CD8-positive, alpha-beta memory T cell (primary cell): ENCODE measurements at regions not wholly inside any gene's neighbourhood (a gene's known extent, or its start where the extent isn't known, plus 50 kb on each side); places are given as distances from the start of the nearest gene placed in this dataset.

Experiments used
- CTCF ChIA-PET: fragments of 350-600 bp; sonication (Branson Sonifier 250); formaldehyde crosslinking; loops from one replicate; lab custom pipeline; 2021; ENCODE audit warnings: antibody characterized with exemption; lab: Charles Lee
- POLR2A ChIA-PET: fragments of 350-600 bp; sonication (Branson Sonifier 250); formaldehyde crosslinking; loops from one replicate; lab custom pipeline; 2021; ENCODE audit warnings: antibody characterized with exemption; lab: Charles Lee
- DNase-seq, 5 donors: peaks; one replicate each; pipeline versions ENCODE4 v3.0.0 to v3.0.0-alpha.2; 2020 to 2022; ENCODE audit warnings: mixed read lengths in 1 of 5
- H3K27ac ChIP-seq: one replicate; pipeline ENCODE4 v1.7.0; 2013; ENCODE audit warnings: low read depth, mild to moderate bottlenecking, low read length, moderate library complexity
- H3K27me3 ChIP-seq: 2 replicates; pipeline ENCODE4 v1.7.0; 2013; ENCODE audit warnings: low read length, mild to moderate bottlenecking; ENCODE audit not compliant: insufficient read depth, poor library complexity, severe bottlenecking
- H3K36me3 ChIP-seq: 2 replicates; pipeline ENCODE4 v1.7.0; 2013; ENCODE audit warnings: mild to moderate bottlenecking, low read length, moderate library complexity; ENCODE audit not compliant: insufficient read depth
- H3K4me1 ChIP-seq: 2 replicates; pipeline ENCODE4 v1.7.0; 2013; ENCODE audit warnings: mild to moderate bottlenecking, low read length, moderate library complexity; ENCODE audit not compliant: insufficient read depth
- H3K4me3 ChIP-seq: 2 replicates; pipeline ENCODE4 v1.7.0; 2013; ENCODE audit warnings: mild to moderate bottlenecking, low read length
- H3K9me3 ChIP-seq: 2 replicates; pipeline ENCODE4 v1.7.0; 2013; ENCODE audit warnings: mild to moderate bottlenecking, low read length
- H3K27ac Mint-ChIP-seq, 8 donors: one replicate each; pipeline ENCODE4 v1.8.0; 2020 to 2021; ENCODE audit warnings: mixed read lengths in 8 of 8, mild to moderate bottlenecking in 6 of 8, inconsistent platforms in 3 of 8, moderate library complexity in 3 of 8
- H3K27me3 Mint-ChIP-seq, 2 donors: one replicate each; pipeline ENCODE4 v1.8.0; 2020 to 2021; ENCODE audit warnings: mixed read lengths in 2 of 2, mild to moderate bottlenecking in 1 of 2, moderate library complexity in 1 of 2
- H3K36me3 Mint-ChIP-seq, 3 donors: one replicate each; pipeline ENCODE4 v1.8.0; 2020 to 2021; ENCODE audit warnings: mixed read lengths in 3 of 3, inconsistent platforms in 1 of 3, mild to moderate bottlenecking in 1 of 3
- H3K4me1 Mint-ChIP-seq, 3 donors: one replicate each; pipeline ENCODE4 v1.8.0; 2020 to 2021; ENCODE audit warnings: mixed read lengths in 3 of 3, inconsistent platforms in 1 of 3, mild to moderate bottlenecking in 1 of 3
- H3K4me3 Mint-ChIP-seq, 7 donors: one replicate each; pipeline ENCODE4 v1.8.0; 2020 to 2021; ENCODE audit warnings: mixed read lengths in 7 of 7, mild to moderate bottlenecking in 6 of 7, moderate library complexity in 4 of 7, inconsistent platforms in 2 of 7
- H3K9me3 Mint-ChIP-seq, 5 donors: one replicate each; pipeline ENCODE4 v1.8.0; 2020 to 2022; ENCODE audit warnings: mixed read lengths in 5 of 5, mild to moderate bottlenecking in 3 of 5, moderate library complexity in 2 of 5, inconsistent platforms in 1 of 5

DNA sequence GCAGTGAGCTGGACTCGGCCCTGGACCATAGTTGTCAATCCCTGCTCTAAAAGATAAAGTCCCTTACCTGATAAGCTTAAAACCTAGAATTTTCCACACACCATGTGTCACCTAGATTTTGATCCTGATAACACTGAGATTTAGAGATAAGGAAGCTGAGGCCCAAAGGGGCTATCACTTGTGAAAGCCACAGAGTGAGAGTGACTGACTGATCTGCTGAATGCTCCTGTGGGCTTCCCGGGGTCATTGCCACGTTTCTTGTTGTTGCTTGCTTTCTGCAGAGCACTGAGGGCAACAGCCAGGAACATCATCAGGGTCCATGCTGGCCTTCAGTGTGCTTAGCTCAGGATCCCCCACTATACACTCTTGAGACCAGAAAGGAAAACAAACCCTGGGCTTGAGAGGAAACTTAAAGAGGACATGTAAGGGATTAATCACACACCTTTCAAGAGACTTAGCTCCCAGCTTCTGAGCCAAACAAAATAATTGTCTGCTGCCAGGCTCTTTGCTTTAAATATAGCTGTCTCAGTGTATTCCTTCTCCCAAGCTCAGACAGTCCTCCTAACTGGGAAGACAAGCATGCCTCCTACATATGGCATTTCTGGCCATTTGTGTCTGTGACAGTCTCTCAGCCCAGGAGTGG lies 82.6 kb upstream of the ARHGAP5 start:
- ChIA-PET CTCF (no interaction called here), POLR2A (no interaction called here)
- peaks cover 2 to 20% of the 10 kb centered on the region in 2 donors for H3K27me3 Mint-ChIP-seq

GRCh38 chr14:32003585-32003984 lies 73.5 kb upstream of the ARHGAP5 start:
- peaks cover 6 to 27% of the 10 kb centered on the region in 2 donors for H3K27me3 Mint-ChIP-seq
- DNase-seq: no peak
- no peak overlapping the region for H3K4me3 ChIP-seq

More for the DNA sequence above, 82.6 kb upstream of the ARHGAP5 start:
- no peak overlapping the region for H3K4me3 Mint-ChIP-seq
- H3K9me3 ChIP-seq: no peaks in the 10 kb centered on the region
- no peaks in the 10 kb centered on the region for H3K9me3 Mint-ChIP-seq
- H3K4me3 ChIP-seq: no peak overlapping the region
- no peaks in the 10 kb centered on the region for H3K4me1 Mint-ChIP-seq
- no peak overlapping the region for H3K27ac ChIP-seq
- H3K27ac Mint-ChIP-seq: no peak overlapping the region
- H3K27me3 ChIP-seq: no peaks in the 10 kb centered on the region
- H3K36me3 ChIP-seq: no peaks in the 10 kb centered on the region
- no peak for DNase-seq
- no peaks in the 10 kb centered on the region for H3K36me3 Mint-ChIP-seq
- no peaks in the 10 kb centered on the region for H3K4me1 ChIP-seq

DNA sequence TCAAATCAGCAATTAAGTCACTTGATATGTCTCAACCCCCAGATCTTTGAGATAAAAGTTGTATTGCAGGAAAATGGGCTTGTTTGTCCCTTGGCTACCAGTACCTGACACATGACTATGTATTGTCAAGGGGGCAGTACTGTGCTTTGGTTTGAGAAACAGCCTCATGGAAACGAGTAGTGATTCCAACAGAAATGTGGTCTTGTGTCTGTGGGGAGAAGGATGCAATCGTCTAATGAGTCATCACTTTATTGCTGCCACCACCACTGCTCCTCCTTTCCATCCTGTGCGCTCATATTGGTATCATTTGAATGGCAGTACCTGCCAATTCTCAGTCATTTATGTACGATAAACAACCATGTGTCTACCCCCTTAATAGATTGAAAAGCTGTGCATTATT lies 72.8 kb upstream of the ARHGAP5 start:
- Mint-ChIP-seq H3K36me3 (no peaks in the 10 kb centered on the region), H3K4me1 (no peaks in the 10 kb centered on the region), H3K27ac (no peak overlapping the region), H3K4me3 (no peak overlapping the region), H3K27me3 (peaks cover 6 to 27% of the 10 kb centered on the region in 2 donors), H3K9me3 (peaks cover 0 to 4% (median 0%) of the 10 kb centered on the region in 5 donors)
- no peaks in the 10 kb centered on the region for H3K9me3 ChIP-seq
- H3K4me3 ChIP-seq: no peak overlapping the region
- H3K27me3 ChIP-seq: no peaks in the 10 kb centered on the region
- H3K27ac ChIP-seq: no peak overlapping the region
- ChIA-PET POLR2A (no interaction called here), CTCF (no interaction called here)
- no peaks in the 10 kb centered on the region for H3K36me3 ChIP-seq
- DNase-seq: no peak
- H3K4me1 ChIP-seq: no peaks in the 10 kb centered on the region

More at GRCh38 chr14:32003585-32003984, 73.5 kb upstream of the ARHGAP5 start:
- no peak overlapping the region for H3K27ac ChIP-seq
- H3K36me3 ChIP-seq: no peaks in the 10 kb centered on the region
- POLR2A ChIA-PET: no interaction called here
- no peak overlapping the region for H3K4me3 Mint-ChIP-seq
- no peak overlapping the region for H3K27ac Mint-ChIP-seq
- CTCF ChIA-PET: no interaction called here
- H3K36me3 Mint-ChIP-seq: no peaks in the 10 kb centered on the region
- no peaks in the 10 kb centered on the region for H3K4me1 ChIP-seq
- no peaks in the 10 kb centered on the region for H3K4me1 Mint-ChIP-seq
- peaks cover 0 to 4% (median 0%) of the 10 kb centered on the region in 5 donors for H3K9me3 Mint-ChIP-seq
- H3K27me3 ChIP-seq: no peaks in the 10 kb centered on the region
- H3K9me3 ChIP-seq: no peaks in the 10 kb centered on the region

GRCh38 chr14:32005628-32006027 lies 71.5 kb upstream of the ARHGAP5 start:
- CTCF ChIA-PET: no interaction called here
- Histone ChIP-seq H3K4me1 (no peaks in the 10 kb centered on the region), H3K36me3 (no peaks in the 10 kb centered on the region), H3K9me3 (no peaks in the 10 kb centered on the region), H3K27ac (no peak overlapping the region), H3K27me3 (no peaks in the 10 kb centered on the region), H3K4me3 (no peak overlapping the region)
- H3K4me3 Mint-ChIP-seq: no peak overlapping the region
- POLR2A ChIA-PET: no interaction called here
- H3K9me3 Mint-ChIP-seq: peaks cover 0 to 4% (median 0%) of the 10 kb centered on the region in 5 donors
- no peaks in the 10 kb centered on the region for H3K36me3 Mint-ChIP-seq
- peaks cover 12 to 26% of the 10 kb centered on the region in 2 donors for H3K27me3 Mint-ChIP-seq
- DNase-seq: no peak
- H3K4me1 Mint-ChIP-seq: no peaks in the 10 kb centered on the region
- no peak overlapping the region for H3K27ac Mint-ChIP-seq

GRCh38 chr14:32006263-32007110 lies 70.6 kb upstream of the ARHGAP5 start:
- no peak overlapping the region for H3K4me3 ChIP-seq
- ChIA-PET POLR2A (no interaction called here), CTCF (no interaction called here)
- Mint-ChIP-seq H3K4me1 (no peaks in the 10 kb centered on the region), H3K36me3 (no peaks in the 10 kb centered on the region), H3K4me3 (no peak overlapping the region), H3K9me3 (peaks cover 0 to 4% (median 0%) of the 10 kb centered on the region in 5 donors), H3K27me3 (peaks cover 12 to 33% of the 10 kb centered on the region in 2 donors), H3K27ac (no peak overlapping the region)
- no peak overlapping the region for H3K27ac ChIP-seq
- no peaks in the 10 kb centered on the region for H3K27me3 ChIP-seq
- H3K9me3 ChIP-seq: no peaks in the 10 kb centered on the region
- no peaks in the 10 kb centered on the region for H3K36me3 ChIP-seq
- no peaks in the 10 kb centered on the region for H3K4me1 ChIP-seq
- no peak for DNase-seq

GRCh38 chr14:32007755-32008362 lies 69.2 kb upstream of the ARHGAP5 start:
- Histone ChIP-seq H3K4me1 (no peaks in the 10 kb centered on the region), H3K9me3 (no peaks in the 10 kb centered on the region), H3K4me3 (no peak overlapping the region), H3K27ac (no peak overlapping the region), H3K27me3 (no peaks in the 10 kb centered on the region), H3K36me3 (no peaks in the 10 kb centered on the region)
- Mint-ChIP-seq H3K4me3 (no peak overlapping the region), H3K4me1 (no peaks in the 10 kb centered on the region), H3K9me3 (no peaks in the 10 kb centered on the region), H3K27ac (no peak overlapping the region), H3K36me3 (no peaks in the 10 kb centered on the region), H3K27me3 (peaks cover 12 to 41% of the 10 kb centered on the region in 2 donors)
- POLR2A ChIA-PET: no interaction called here
- no peak for DNase-seq
- CTCF ChIA-PET: no interaction called here

GRCh38 chr14:32008602-32009193 lies 68.4 kb upstream of the ARHGAP5 start:
- Mint-ChIP-seq H3K4me3 (no peak overlapping the region), H3K27ac (no peak overlapping the region), H3K4me1 (no peaks in the 10 kb centered on the region), H3K9me3 (no peaks in the 10 kb centered on the region), H3K27me3 (peaks cover 10 to 46% of the 10 kb centered on the region in 2 donors), H3K36me3 (no peaks in the 10 kb centered on the region)
- ChIA-PET POLR2A (no interaction called here), CTCF (no interaction called here)
- H3K27ac ChIP-seq: no peak overlapping the region
- DNase-seq: no peak
- H3K4me3 ChIP-seq: no peak overlapping the region
- no peaks in the 10 kb centered on the region for H3K36me3 ChIP-seq
- no peaks in the 10 kb centered on the region for H3K27me3 ChIP-seq
- no peaks in the 10 kb centered on the region for H3K4me1 ChIP-seq
- H3K9me3 ChIP-seq: no peaks in the 10 kb centered on the region
